GM06990 (cell line): ENCODE measurements at regions not wholly inside any gene's neighbourhood (a gene's known extent, or its start where the extent isn't known, plus 50 kb on each side); places are given as distances from the start of the nearest gene placed in this dataset.

Experiments used
- DNase-seq: peaks from one replicate; pipeline ENCODE4 v3.0.0-alpha.2; 2011; ENCODE audit not compliant: insufficient read length; ENCODE audit errors: extremely low read depth
- H3K27me3 ChIP-seq: replicated peaks from 2 replicates; pipeline ENCODE4 v1.6.0; 2011; ENCODE audit warnings: low read length; ENCODE audit not compliant: control insufficient read depth, insufficient read depth
- H3K36me3 ChIP-seq: 2 replicates; pipeline ENCODE4 v1.5.1; 2011; ENCODE audit warnings: low read length; ENCODE audit not compliant: control insufficient read depth, insufficient read depth
- H3K4me3 ChIP-seq: replicated peaks from 2 replicates; pipeline ENCODE4 v1.5.1; 2011; ENCODE audit warnings: low read depth, mild to moderate bottlenecking, control low read depth, low read length
- CTCF ChIP-seq: IDR thresholded peaks from 2 replicates; pipeline ENCODE4 v1.5.1; 2011; ENCODE audit warnings: low read length, control low read depth, mild to moderate bottlenecking, inconsistent platforms; ENCODE audit not compliant: insufficient read depth, poor library complexity, severe bottlenecking

DNA sequence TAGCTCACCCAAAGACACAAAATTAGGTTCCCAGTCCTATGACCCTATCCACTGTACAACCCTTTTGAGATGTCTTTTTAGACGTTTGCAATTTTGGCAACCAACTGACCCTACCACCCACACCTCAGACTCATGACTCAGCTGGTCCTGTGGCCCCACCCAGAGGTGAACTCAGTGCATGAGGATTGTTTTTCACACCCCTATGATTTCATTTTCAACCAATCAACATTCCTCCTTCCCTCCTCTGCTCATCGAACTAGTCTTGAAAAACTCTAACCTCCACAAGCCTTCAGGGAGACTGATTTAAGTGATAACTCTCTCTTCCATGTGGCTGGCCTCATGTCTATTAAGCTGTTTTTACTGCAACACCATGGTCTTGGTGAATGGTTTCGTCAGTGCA lies 350.7 kb downstream of the UQCRFS1 start:
- no peak for TF ChIP-seq CTCF
- no peak for DNase-seq
- Histone ChIP-seq H3K4me3 (no peak overlapping the region), H3K36me3 (no peaks in the 10 kb centered on the region), H3K27me3 (no peaks in the 10 kb centered on the region)

DNA sequence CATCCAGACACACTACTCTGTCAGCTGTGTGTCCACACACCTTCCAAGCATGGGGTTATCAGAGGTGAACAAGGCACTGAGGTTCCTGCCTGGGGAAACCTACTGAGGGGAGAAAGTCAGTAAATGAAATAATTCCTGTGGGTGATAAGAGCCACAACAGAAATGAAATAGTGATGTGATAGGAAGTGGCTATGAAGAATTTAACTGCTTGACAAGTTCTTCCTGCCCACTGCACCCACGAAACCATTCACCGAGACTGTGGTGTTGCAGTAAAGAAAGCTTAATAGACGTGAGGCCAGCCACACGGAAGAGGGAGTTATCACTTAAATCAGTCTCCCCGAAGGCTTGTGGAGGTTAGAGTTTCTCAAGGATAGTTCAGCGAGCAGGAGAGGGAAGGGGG lies 353.1 kb downstream of the UQCRFS1 start:
- no peak for TF ChIP-seq CTCF
- Histone ChIP-seq H3K27me3 (no peaks in the 10 kb centered on the region), H3K36me3 (no peaks in the 10 kb centered on the region), H3K4me3 (no peak overlapping the region)
- DNase-seq = no peak

DNA sequence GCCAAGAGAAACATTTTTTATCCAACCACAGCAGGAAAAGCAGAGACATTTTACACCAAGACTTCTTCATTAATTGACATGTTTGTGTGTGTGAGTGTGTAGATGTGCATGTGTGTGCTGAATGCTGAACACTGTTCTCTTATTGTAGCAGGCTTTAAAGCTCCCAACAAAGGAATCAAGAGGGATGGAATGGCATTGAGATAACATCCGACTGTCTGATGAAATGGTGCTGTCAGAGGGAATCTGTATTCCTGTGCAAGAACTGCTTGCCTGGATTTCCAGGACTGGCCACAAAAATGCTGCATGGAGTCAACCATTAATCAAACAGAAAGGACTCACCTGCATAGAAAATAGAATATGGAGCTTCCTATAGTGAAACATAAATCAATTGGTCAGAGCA lies 354.0 kb downstream of the UQCRFS1 start:
- Histone ChIP-seq H3K4me3 (no peak overlapping the region), H3K27me3 (no peaks in the 10 kb centered on the region), H3K36me3 (no peaks in the 10 kb centered on the region)
- no peak for DNase-seq
- no peak for TF ChIP-seq CTCF

DNA sequence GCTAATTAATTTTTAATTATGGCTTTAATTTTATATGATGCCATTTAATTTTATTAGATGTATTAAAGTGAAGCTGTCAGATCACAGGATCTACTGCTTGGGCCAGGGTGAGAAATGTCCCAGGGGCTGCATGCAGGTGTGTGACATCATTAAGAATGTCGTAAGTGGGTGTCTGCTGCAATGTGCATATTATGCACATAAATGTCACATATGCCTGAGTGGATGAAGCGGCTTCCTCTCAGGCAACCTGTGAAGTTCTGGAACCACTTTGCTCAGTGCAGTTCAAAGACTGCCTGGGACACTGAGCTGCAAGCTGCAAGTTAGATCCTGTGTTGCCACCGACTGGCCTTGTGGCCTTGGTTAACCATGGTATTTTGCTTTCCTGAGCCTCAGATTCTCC lies 355.0 kb downstream of the UQCRFS1 start:
- no peak for DNase-seq
- H3K27me3 ChIP-seq = no peaks in the 10 kb centered on the region
- TF ChIP-seq CTCF = no peak
- H3K4me3 ChIP-seq = no peak overlapping the region
- H3K36me3 ChIP-seq = no peaks in the 10 kb centered on the region

- DNase-seq = no peak
- H3K36me3 ChIP-seq = no peaks in the 10 kb centered on the region
- TF ChIP-seq CTCF = no peak
- H3K4me3 ChIP-seq = no peak overlapping the region
- H3K27me3 ChIP-seq = no peaks in the 10 kb centered on the region; the same call in 1 of the 2 replicates
Measured at GRCh38 chr19:28855216-28855615, 357.7 kb downstream of the UQCRFS1 start.

DNA sequence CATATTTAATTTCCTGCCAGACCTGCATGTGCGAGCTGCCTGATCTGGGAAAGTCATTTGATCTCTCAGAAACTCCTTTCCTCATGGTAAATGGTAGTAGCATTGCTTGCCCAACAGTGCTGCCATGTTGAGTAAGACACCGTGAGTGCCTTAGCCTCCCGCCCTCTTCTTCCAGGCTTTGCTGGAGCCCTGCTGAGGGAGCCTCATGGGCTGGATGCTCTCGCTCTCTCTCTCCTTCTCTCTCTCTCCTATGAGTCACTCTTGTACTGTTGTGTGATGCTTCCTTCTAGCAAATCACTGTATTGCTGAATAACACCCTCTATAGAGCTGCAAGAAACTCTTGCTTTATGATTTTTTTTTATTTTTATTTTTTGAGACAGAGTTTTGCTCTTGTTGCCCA lies 365.5 kb downstream of the UQCRFS1 start:
- H3K36me3 ChIP-seq = no peaks in the 10 kb centered on the region
- no peaks in the 10 kb centered on the region; the same call in 1 of the 2 replicates for H3K27me3 ChIP-seq
- DNase-seq = no peak
- no peak for TF ChIP-seq CTCF
- no peak overlapping the region for H3K4me3 ChIP-seq
